ENCODE measurements at regions not wholly inside any gene's neighbourhood (a gene's known extent, or its start where the extent isn't known, plus 50 kb on each side); places are given as distances from the start of the nearest gene placed in this dataset.
A peak's percentile ranks its signal among the peaks of the same experiment; 100 is the strongest.

GRCh38 chr17:55829995-55830612 lies 79.3 kb downstream of the PCTP start:
- DNase-seq (ENCODE audit: low spot score) = no peak

- no peak for DNase-seq (ENCODE audit: low spot score)
These were observed 80.0 kb downstream of the PCTP start for GRCh38 chr17:55830699-55831471.

DNA sequence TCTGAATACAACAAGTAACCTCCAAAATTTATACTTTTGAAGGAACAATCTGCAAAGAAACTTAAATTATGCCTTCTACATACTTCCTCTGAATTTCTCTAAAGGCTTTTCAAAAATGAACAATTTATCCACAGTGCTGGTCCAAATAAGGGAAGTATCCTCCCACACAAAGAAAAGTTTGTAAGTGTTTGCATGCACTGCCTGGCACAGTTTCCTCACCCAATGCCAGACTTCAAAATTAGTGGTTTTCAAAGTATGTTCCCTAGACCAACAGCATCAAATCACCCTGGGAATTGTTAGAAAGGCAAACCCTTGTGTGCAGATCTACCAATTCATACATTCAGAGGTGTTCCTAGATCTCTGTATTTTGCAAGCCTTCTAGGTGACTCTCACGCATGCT lies 82.5 kb downstream of the PCTP start:
- DNase-seq (ENCODE audit: low spot score) = no peak

GRCh38 chr17:55842405-55843158 lies 91.7 kb downstream of the PCTP start:
- DNase-seq (ENCODE audit: low spot score) = no peak

DNA sequence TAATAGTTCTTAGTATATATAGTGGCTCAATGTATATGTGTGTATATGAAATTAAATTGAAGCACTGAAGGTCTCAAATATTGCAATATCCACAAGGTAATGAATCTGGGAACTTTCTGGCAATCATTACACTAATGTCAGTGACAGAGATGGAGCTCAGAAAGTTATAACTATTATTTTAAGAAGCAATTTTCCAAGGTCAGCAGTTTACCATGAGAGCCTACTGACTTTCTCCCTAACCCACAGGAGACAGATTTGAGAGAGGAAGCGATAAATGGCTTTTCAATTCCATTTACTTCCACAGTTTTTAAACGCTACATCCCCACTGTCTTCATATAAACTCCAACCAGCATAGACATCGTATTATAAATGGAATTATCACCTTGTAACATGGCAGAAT lies 92.9 kb downstream of the PCTP start:
- DNase-seq (ENCODE audit: low spot score) = no peak

- DNase-seq (ENCODE audit: low spot score) = peak; percentile 63
These were observed 94.5 kb downstream of the PCTP start for GRCh38 chr17:55845385-55845784.

DNA sequence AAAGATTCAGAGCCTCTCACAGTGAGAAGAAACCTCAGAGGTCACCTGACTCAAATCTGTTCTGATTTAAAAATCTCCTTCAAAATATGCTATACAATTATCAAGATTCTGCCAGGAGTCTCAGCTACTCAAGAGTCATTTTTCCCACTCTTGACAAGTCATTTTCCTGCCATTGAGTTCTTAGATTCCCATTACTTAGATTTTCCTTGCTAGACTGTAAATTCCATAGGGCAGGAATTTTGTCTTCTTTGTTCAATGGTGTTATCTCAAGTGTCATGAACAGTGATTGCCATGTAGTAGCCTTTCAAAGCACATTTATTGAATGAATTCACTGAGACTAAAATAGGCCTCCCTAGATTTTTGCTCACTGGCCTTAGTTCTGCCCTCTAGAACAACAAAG lies 95.9 kb downstream of the PCTP start:
- no peak for DNase-seq (ENCODE audit: low spot score)

GRCh38 chr17:55852734-55853133 lies 101.9 kb downstream of the PCTP start:
- DNase-seq (ENCODE audit: low spot score) = no peak

- DNase-seq (ENCODE audit: low spot score) = no peak
These were observed 108.5 kb downstream of the PCTP start for GRCh38 chr17:55859301-55859795.

GRCh38 chr17:55865072-55865762 lies 114.4 kb downstream of the PCTP start:
- DNase-seq (ENCODE audit: low spot score) = no peak

GRCh38 chr17:55870044-55870443 lies 119.2 kb downstream of the PCTP start:
- no peak for DNase-seq (ENCODE audit: low spot score)

- DNase-seq (ENCODE audit: low spot score) = no peak
These were observed 121.5 kb downstream of the PCTP start for GRCh38 chr17:55872374-55872773.

GRCh38 chr17:55873017-55873758 lies 122.3 kb downstream of the PCTP start:
- DNase-seq (ENCODE audit: low spot score) = no peak

GRCh38 chr17:55883149-55883548 lies 132.3 kb downstream of the PCTP start:
- peak; percentile 16 for DNase-seq (ENCODE audit: low spot score)

- DNase-seq (ENCODE audit: low spot score) = no peak
These were observed 136.7 kb downstream of the PCTP start for GRCh38 chr17:55887531-55887930.

DNA sequence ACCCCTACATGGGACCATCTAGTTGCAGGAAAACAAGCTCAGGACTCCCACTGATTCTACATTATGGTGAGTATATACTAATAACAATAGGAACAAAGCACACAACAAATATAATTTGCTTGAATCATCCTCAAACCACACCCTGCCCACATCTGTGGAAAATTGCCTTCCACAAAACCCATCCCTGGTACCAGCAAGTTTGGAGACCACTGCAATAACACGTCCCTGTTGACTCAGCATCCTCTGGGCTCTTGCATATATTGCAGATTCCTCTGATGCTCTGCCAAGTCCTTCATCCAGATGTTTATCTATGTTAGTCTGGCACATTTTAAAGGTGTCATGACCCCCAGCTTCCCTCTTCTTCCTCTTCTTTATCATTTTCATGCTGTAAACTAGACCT lies 138.4 kb downstream of the PCTP start:
- no peak for DNase-seq (ENCODE audit: low spot score)

GRCh38 chr17:55895112-55895759 lies 144.4 kb downstream of the PCTP start:
- no peak for DNase-seq (ENCODE audit: low spot score)

GRCh38 chr17:55897301-55897700 lies 146.4 kb downstream of the PCTP start:
- no peak for DNase-seq (ENCODE audit: low spot score)

GRCh38 chr17:55898195-55898594 lies 147.3 kb downstream of the PCTP start:
- no peak for DNase-seq (ENCODE audit: low spot score)

- no peak for DNase-seq (ENCODE audit: low spot score)
These were observed 149.3 kb downstream of the PCTP start for GRCh38 chr17:55900188-55900587.
